GM12878 (cell line): ENCODE measurements at regions not wholly inside any gene's neighbourhood (a gene's known extent, or its start where the extent isn't known, plus 50 kb on each side); places are given as distances from the start of the nearest gene placed in this dataset.

Experiments
- ATAC-seq: fragments of 200-7000 bp; cut with Tn5 transposase; 3 replicates; pipeline ENCODE4 v1.9.1; 2020; ENCODE audit warnings: mild to moderate bottlenecking, moderate library complexity
- BruUV-seq: library from RNA; stranded (reverse); fragments of 400-500 nt; replicated peaks from 2 replicates; lab custom pipeline; 2021; lab: Mats Ljungman, UMichigan
- CTCF ChIA-PET: fragments of 300-600 bp; sonication (Branson Sonifier 250); formaldehyde crosslinking; extraction: SDS; loops from one replicate; lab custom pipeline; 2021; ENCODE audit warnings: inconsistent platforms; lab: Yijun Ruan, JAX
- POLR2A ChIA-PET: fragments of 350-600 bp; formaldehyde crosslinking; extraction: SDS; loops from one replicate; lab custom pipeline; 2021; ENCODE audit warnings: inconsistent platforms; lab: Charles Lee
- RAD21 ChIA-PET: fragments of 300-600 bp; sonication (Branson Sonifier 250); formaldehyde crosslinking; loops from one replicate; lab custom pipeline; 2023; ENCODE audit warnings: antibody characterized with exemption; ENCODE audit not compliant: unreplicated experiment; lab: Charles Lee
- SMC1A ChIA-PET: fragments of 300-600 bp; sonication (Branson Sonifier 250); formaldehyde crosslinking; loops from one replicate; lab custom pipeline; 2023; ENCODE audit not compliant: unreplicated experiment, uncharacterized antibody; lab: Charles Lee
- DNase-seq: peaks from one replicate; pipeline ENCODE4 v3.0.0-alpha.2; 2011; ENCODE audit warnings: low read depth, low spot score
- FAIRE-seq: peaks from 3 replicates; lab custom pipeline; 2011; peaks lifted over from hg19 to GRCh38; lab: Jason Lieb, UNC
- H2AFZ ChIP-seq: 2 replicates; pipeline ENCODE4 v1.6.0; 2011; ENCODE audit warnings: low read depth, low read length, control low read depth; ENCODE audit not compliant: control insufficient read depth
- H3K27ac ChIP-seq: 2 replicates; pipeline ENCODE4 v1.5.1; 2011; ENCODE audit warnings: control low read depth; ENCODE audit not compliant: control insufficient read depth, insufficient read depth
- H3K27me3 ChIP-seq, 2 experiments: replicated peaks in 1 of 2; 2 replicates each; pipeline versions ENCODE4 v1.6.0 to v1.6.1; 2011; ENCODE audit warnings: low read length in 1 of 2; ENCODE audit not compliant: control insufficient read depth in 2 of 2, insufficient read depth in 2 of 2
- H3K36me3 ChIP-seq, 2 experiments: 2 replicates each; pipeline ENCODE4 v1.5.1; 2011; ENCODE audit warnings: low read length in 1 of 2; ENCODE audit not compliant: control insufficient read depth in 2 of 2, insufficient read depth in 2 of 2
- H3K4me1 ChIP-seq: 2 replicates; pipeline ENCODE4 v1.6.1; 2011; ENCODE audit warnings: mild to moderate bottlenecking, low read length, moderate library complexity, mixed read lengths; ENCODE audit not compliant: control insufficient read depth, insufficient read depth
- H3K4me2 ChIP-seq: 2 replicates; pipeline ENCODE4 v1.6.0; 2011; ENCODE audit warnings: control low read depth; ENCODE audit not compliant: control insufficient read depth, insufficient read depth
- H3K4me3 ChIP-seq: fragments of 200-600 bp; sonication (generic); 2 replicates; pipeline ENCODE4 v1.5.1; 2016
- H3K79me2 ChIP-seq: 2 replicates; pipeline ENCODE4 v1.6.0; 2011; ENCODE audit warnings: low read length; ENCODE audit not compliant: control insufficient read depth, insufficient read depth
- H3K9ac ChIP-seq: 2 replicates; pipeline ENCODE4 v1.8.0; 2011; ENCODE audit warnings: low read length, control low read depth, mixed read lengths; ENCODE audit not compliant: control insufficient read depth, insufficient read depth
- H3K9me3 ChIP-seq: replicated peaks from 3 replicates; pipeline ENCODE4 v1.5.1; 2011; ENCODE audit warnings: mild to moderate bottlenecking, low read length; ENCODE audit not compliant: control insufficient read depth, insufficient read depth
- H4K20me1 ChIP-seq: 2 replicates; pipeline ENCODE4 v1.6.0; 2011; ENCODE audit not compliant: control insufficient read depth, insufficient read depth
- ATF7 ChIP-seq: fragments of 450-650 bp; IDR thresholded peaks from 2 replicates; pipeline ENCODE4 v1.6.1; 2016; ENCODE audit warnings: low read depth, mild to moderate bottlenecking
- CHD2 ChIP-seq: IDR thresholded peaks from 2 replicates; pipeline ENCODE4 v1.6.1; 2011; ENCODE audit warnings: low read depth, low read length, improper control_type of control experiment, borderline replicate concordance
- ETV6 ChIP-seq, 2 experiments: fragments of 450-650 bp in 1 of 2; IDR thresholded peaks in 1 of 2; conservative IDR thresholded peaks in 1 of 2; 2 replicates each; pipeline ENCODE4 v1.6.1; 2014; ENCODE audit warnings: antibody characterized with exemption in 1 of 2, borderline replicate concordance in 1 of 2, low read depth in 1 of 2, mild to moderate bottlenecking in 1 of 2, moderate library complexity in 1 of 2
- HDAC6 ChIP-seq: fragments of 200-600 bp; sonication (generic); IDR thresholded peaks from one replicate; pipeline ENCODE4 v1.8.0; 2017; ENCODE audit warnings: antibody characterized with exemption; ENCODE audit not compliant: unreplicated experiment
- LARP7 ChIP-seq: fragments of 450-650 bp; IDR thresholded peaks from 2 replicates; pipeline ENCODE4 v1.6.1; 2017; ENCODE audit warnings: mild to moderate bottlenecking
- NFIC ChIP-seq: IDR thresholded peaks from 2 replicates; pipeline ENCODE4 v1.6.1; 2012; ENCODE audit warnings: low read depth, mild to moderate bottlenecking, inconsistent platforms, low read length, moderate library complexity
- NFYB ChIP-seq: IDR thresholded peaks from 2 replicates; pipeline ENCODE4 v1.6.1; 2011; ENCODE audit warnings: low read depth, mild to moderate bottlenecking, low read length, improper control_type of control experiment, moderate library complexity; ENCODE audit not compliant: insufficient read depth
- PBX3 ChIP-seq: IDR thresholded peaks from 2 replicates; pipeline ENCODE4 v1.6.1; 2011; ENCODE audit warnings: mild to moderate bottlenecking, low read depth, low read length, moderate library complexity; ENCODE audit not compliant: insufficient replicate concordance
- POLR2AphosphoS5 ChIP-seq: IDR thresholded peaks from 2 replicates; pipeline ENCODE4 v1.6.1; 2011; ENCODE audit warnings: mild to moderate bottlenecking, low read length, inconsistent platforms
- RAD21 ChIP-seq: IDR thresholded peaks from 2 replicates; pipeline ENCODE4 v1.6.1; 2011; ENCODE audit warnings: mild to moderate bottlenecking, low read depth, low read length, moderate library complexity; ENCODE audit not compliant: insufficient read depth
- RCOR1 ChIP-seq: conservative IDR thresholded peaks from 2 replicates; pipeline ENCODE4 v1.6.1; 2012; ENCODE audit warnings: low read depth, low read length, improper control_type of control experiment
- SREBF1 ChIP-seq: IDR thresholded peaks from 2 replicates; pipeline ENCODE4 v1.6.1; 2012; ENCODE audit warnings: mild to moderate bottlenecking, low read length
- SREBF2 ChIP-seq: IDR thresholded peaks from 2 replicates; pipeline ENCODE4 v1.6.1; 2012; ENCODE audit warnings: mild to moderate bottlenecking, low read length
- TAF1 ChIP-seq: IDR thresholded peaks from 2 replicates; pipeline ENCODE4 v1.6.1; 2011; ENCODE audit warnings: mild to moderate bottlenecking, low read depth, low read length, borderline replicate concordance
- TCF12 ChIP-seq: IDR thresholded peaks from 2 replicates; pipeline ENCODE4 v1.6.1; 2011; ENCODE audit warnings: low read depth, mild to moderate bottlenecking, low read length
- ZNF274 ChIP-seq: IDR thresholded peaks from one replicate; pipeline ENCODE4 v1.8.0; 2011; ENCODE audit not compliant: insufficient read length, insufficient read depth
- ZNF384 ChIP-seq: IDR thresholded peaks from 2 replicates; pipeline ENCODE4 v1.6.1; 2012; ENCODE audit warnings: low read depth, mild to moderate bottlenecking, low read length, improper control_type of control experiment, borderline replicate concordance
- in situ Hi-C: fragments of 300-500 bp; cut with MboI; formaldehyde crosslinking; loops from 9 replicates; pipeline ENCODE4 v1.14.3; 2018; ENCODE audit warnings: mixed read lengths
- intact Hi-C: fragments of 100-400 bp; cut with micrococcal nuclease; formaldehyde crosslinking; loops from one replicate; pipeline ENCODE4 v1.14.2; 2022; ENCODE audit not compliant: unreplicated experiment
- TF ChIP-seq, protein P1 (sequence below): IDR thresholded peaks from 2 replicates; pipeline ENCODE4 v1.6.1; 2012; ENCODE audit warnings: low read length, inconsistent platforms
- TF ChIP-seq, protein P2 (sequence below): IDR thresholded peaks from 2 replicates; pipeline ENCODE4 v1.6.1; 2011; ENCODE audit warnings: borderline replicate concordance, low read depth, mild to moderate bottlenecking, moderate library complexity, mixed read lengths, low read length; ENCODE audit not compliant: insufficient read depth; ENCODE audit errors: extremely low read length
- TF ChIP-seq, protein P3 (sequence below): fragments of 450-650 bp; conservative IDR thresholded peaks from 2 replicates; pipeline ENCODE4 v1.6.1; 2017; ENCODE audit warnings: mild to moderate bottlenecking, moderate library complexity

GRCh38 chr14:84998216-84998615, 531.7 kb upstream of the FLRT2 start:
- Histone ChIP-seq H3K9me3 (no peaks in the 10 kb centered on the region), H3K9ac (no peak overlapping the region), H2AFZ (no peak overlapping the region), H3K79me2 (no peaks in the 10 kb centered on the region), H3K27me3 (no peaks in the 10 kb centered on the region), H3K4me3 (no peak overlapping the region), H3K4me1 (no peaks in the 10 kb centered on the region), H3K36me3 (no peaks in the 10 kb centered on the region), H3K4me2 (no peak overlapping the region), H3K27ac (no peak overlapping the region), H4K20me1 (no peaks in the 10 kb centered on the region)
- ChIA-PET SMC1A (interaction anchor here (1.2 kb wide), 1 partner anchor 15 kb away, joined by 3 read pairs; no protein-coding TSS in a partner anchor), POLR2A (no interaction called here), RAD21 (no interaction called here), CTCF (no interaction called here)
- in situ Hi-C loops: no loop called here
- FAIRE-seq (no peak), ATAC-seq (no peak), DNase-seq (no peak)
- no TSS peak for BruUV-seq
- TF ChIP-seq SREBF1 (no peak), LARP7 (no peak), SREBF2 (no peak), RCOR1 (no peak), PBX3 (no peak), NFIC (no peak), ZNF274 (no peak), ETV6 (conservative IDR thresholded peaks at IDR 0.05 in 1 of 2, IDR thresholded peaks at IDR 0.05 in 1 of 2; ENCODE audit: borderline replicate concordance in 1 of 2, low read depth in 1 of 2) (no peak), HDAC6 (no peak), RAD21 (no peak), TAF1 (no peak), POLR2AphosphoS5 (no peak), ATF7 (no peak), TCF12 (no peak), NFYB (no peak), ZNF384 (no peak), CHD2 (no peak)
- TF ChIP-seq, protein P1, sequence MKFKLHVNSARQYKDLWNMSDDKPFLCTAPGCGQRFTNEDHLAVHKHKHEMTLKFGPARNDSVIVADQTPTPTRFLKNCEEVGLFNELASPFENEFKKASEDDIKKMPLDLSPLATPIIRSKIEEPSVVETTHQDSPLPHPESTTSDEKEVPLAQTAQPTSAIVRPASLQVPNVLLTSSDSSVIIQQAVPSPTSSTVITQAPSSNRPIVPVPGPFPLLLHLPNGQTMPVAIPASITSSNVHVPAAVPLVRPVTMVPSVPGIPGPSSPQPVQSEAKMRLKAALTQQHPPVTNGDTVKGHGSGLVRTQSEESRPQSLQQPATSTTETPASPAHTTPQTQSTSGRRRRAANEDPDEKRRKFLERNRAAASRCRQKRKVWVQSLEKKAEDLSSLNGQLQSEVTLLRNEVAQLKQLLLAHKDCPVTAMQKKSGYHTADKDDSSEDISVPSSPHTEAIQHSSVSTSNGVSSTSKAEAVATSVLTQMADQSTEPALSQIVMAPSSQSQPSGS: no peak
- TF ChIP-seq, protein P2, sequence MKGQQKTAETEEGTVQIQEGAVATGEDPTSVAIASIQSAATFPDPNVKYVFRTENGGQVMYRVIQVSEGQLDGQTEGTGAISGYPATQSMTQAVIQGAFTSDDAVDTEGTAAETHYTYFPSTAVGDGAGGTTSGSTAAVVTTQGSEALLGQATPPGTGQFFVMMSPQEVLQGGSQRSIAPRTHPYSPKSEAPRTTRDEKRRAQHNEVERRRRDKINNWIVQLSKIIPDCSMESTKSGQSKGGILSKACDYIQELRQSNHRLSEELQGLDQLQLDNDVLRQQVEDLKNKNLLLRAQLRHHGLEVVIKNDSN: no peak
- TF ChIP-seq, protein P3, sequence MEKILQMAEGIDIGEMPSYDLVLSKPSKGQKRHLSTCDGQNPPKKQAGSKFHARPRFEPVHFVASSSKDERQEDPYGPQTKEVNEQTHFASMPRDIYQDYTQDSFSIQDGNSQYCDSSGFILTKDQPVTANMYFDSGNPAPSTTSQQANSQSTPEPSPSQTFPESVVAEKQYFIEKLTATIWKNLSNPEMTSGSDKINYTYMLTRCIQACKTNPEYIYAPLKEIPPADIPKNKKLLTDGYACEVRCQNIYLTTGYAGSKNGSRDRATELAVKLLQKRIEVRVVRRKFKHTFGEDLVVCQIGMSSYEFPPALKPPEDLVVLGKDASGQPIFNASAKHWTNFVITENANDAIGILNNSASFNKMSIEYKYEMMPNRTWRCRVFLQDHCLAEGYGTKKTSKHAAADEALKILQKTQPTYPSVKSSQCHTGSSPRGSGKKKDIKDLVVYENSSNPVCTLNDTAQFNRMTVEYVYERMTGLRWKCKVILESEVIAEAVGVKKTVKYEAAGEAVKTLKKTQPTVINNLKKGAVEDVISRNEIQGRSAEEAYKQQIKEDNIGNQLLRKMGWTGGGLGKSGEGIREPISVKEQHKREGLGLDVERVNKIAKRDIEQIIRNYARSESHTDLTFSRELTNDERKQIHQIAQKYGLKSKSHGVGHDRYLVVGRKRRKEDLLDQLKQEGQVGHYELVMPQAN: no peak
- intact Hi-C loops: no loop called here
